ENCODE measurements at regions not wholly inside any gene's neighbourhood (a gene's known extent, or its start where the extent isn't known, plus 50 kb on each side); places are given as distances from the start of the nearest gene placed in this dataset.

GRCh38 chr3:166080096-166080495 lies 242.9 kb upstream of the BCHE start:
- DNase-seq (ENCODE audit: low spot score): no peak
- Mint-ChIP-seq H3K4me1 (no peaks in the 10 kb centered on the region), H3K27ac (no peak overlapping the region), H3K27me3 (ENCODE audit: insufficient read depth, low read depth) (no peaks in the 10 kb centered on the region), H3K36me3 (no peaks in the 10 kb centered on the region), H3K4me3 (no peak overlapping the region), H3K9me3 (no peaks in the 10 kb centered on the region)
- no peaks in the 10 kb centered on the region for H3K36me3 ChIP-seq
- H3K9me3 ChIP-seq (ENCODE audit: low read depth): no peaks in the 10 kb centered on the region
- H4K20me1 ChIP-seq (ENCODE audit: low read depth): no peaks in the 10 kb centered on the region
- H3K4me2 ChIP-seq: no peak overlapping the region
- no peaks in the 10 kb centered on the region for H3K79me2 ChIP-seq (ENCODE audit: low read depth)
- no peaks in the 10 kb centered on the region for H3K4me1 ChIP-seq
- no peak overlapping the region for H3K27ac ChIP-seq
- H3K9ac ChIP-seq: no peak overlapping the region
- H3F3A ChIP-seq (ENCODE audit: low read depth): no peaks in the 10 kb centered on the region
- no peak overlapping the region for H2AFZ ChIP-seq (replicated peaks)
- H3K4me3 ChIP-seq: no peak overlapping the region
- TF ChIP-seq EZH2 (IDR thresholded peaks at IDR 0.05): no peak
- TF ChIP-seq CTCF (IDR thresholded peaks at IDR 0.05): no peak
- TF ChIP-seq EZH2phosphoT487 (IDR thresholded peaks at IDR 0.05): no peak
- H3K27me3 ChIP-seq: no peaks in the 10 kb centered on the region

GRCh38 chr3:166071831-166072230 lies 234.6 kb upstream of the BCHE start:
- Histone ChIP-seq H3K79me2 (ENCODE audit: low read depth) (no peaks in the 10 kb centered on the region), H3K9ac (no peak overlapping the region), H3F3A (ENCODE audit: low read depth) (no peaks in the 10 kb centered on the region), H3K4me3 (no peak overlapping the region), H3K27ac (no peak overlapping the region), H3K4me2 (no peak overlapping the region), H3K9me3 (ENCODE audit: low read depth) (no peaks in the 10 kb centered on the region), H3K4me1 (no peaks in the 10 kb centered on the region), H2AFZ (replicated peaks) (no peak overlapping the region), H4K20me1 (ENCODE audit: low read depth) (no peaks in the 10 kb centered on the region), H3K27me3 (no peaks in the 10 kb centered on the region), H3K36me3 (no peaks in the 10 kb centered on the region)
- H3K4me3 Mint-ChIP-seq: no peak overlapping the region
- no peak overlapping the region for H3K27ac Mint-ChIP-seq
- no peaks in the 10 kb centered on the region for H3K27me3 Mint-ChIP-seq (ENCODE audit: insufficient read depth, low read depth)
- H3K9me3 Mint-ChIP-seq: no peaks in the 10 kb centered on the region
- H3K4me1 Mint-ChIP-seq: no peaks in the 10 kb centered on the region
- DNase-seq (ENCODE audit: low spot score): no peak
- TF ChIP-seq EZH2phosphoT487 (IDR thresholded peaks at IDR 0.05) (no peak), EZH2 (IDR thresholded peaks at IDR 0.05) (no peak), CTCF (IDR thresholded peaks at IDR 0.05) (no peak)
- no peaks in the 10 kb centered on the region for H3K36me3 Mint-ChIP-seq

GRCh38 chr3:166064476-166064875 lies 227.3 kb upstream of the BCHE start:
- DNase-seq (ENCODE audit: low spot score): no peak

More at GRCh38 chr3:166064476-166064875, 227.3 kb upstream of the BCHE start:
- Mint-ChIP-seq H3K9me3 (no peaks in the 10 kb centered on the region), H3K27ac (no peak overlapping the region), H3K36me3 (no peaks in the 10 kb centered on the region), H3K27me3 (ENCODE audit: insufficient read depth, low read depth) (no peaks in the 10 kb centered on the region), H3K4me1 (no peaks in the 10 kb centered on the region), H3K4me3 (no peak overlapping the region)
- H3K4me2 ChIP-seq: no peak overlapping the region
- no peaks in the 10 kb centered on the region for H3K79me2 ChIP-seq (ENCODE audit: low read depth)
- H4K20me1 ChIP-seq (ENCODE audit: low read depth): no peaks in the 10 kb centered on the region
- no peaks in the 10 kb centered on the region for H3F3A ChIP-seq (ENCODE audit: low read depth)
- no peak overlapping the region for H3K9ac ChIP-seq
- H3K36me3 ChIP-seq: no peaks in the 10 kb centered on the region
- H3K27me3 ChIP-seq: no peaks in the 10 kb centered on the region
- TF ChIP-seq CTCF (IDR thresholded peaks at IDR 0.05) (no peak), EZH2phosphoT487 (IDR thresholded peaks at IDR 0.05) (no peak), EZH2 (IDR thresholded peaks at IDR 0.05) (no peak)
- H3K27ac ChIP-seq: no peak overlapping the region
- H2AFZ ChIP-seq (replicated peaks): no peak overlapping the region
- no peak overlapping the region for H3K4me3 ChIP-seq
- no peaks in the 10 kb centered on the region for H3K4me1 ChIP-seq
- H3K9me3 ChIP-seq (ENCODE audit: low read depth): no peaks in the 10 kb centered on the region
